K562 (cell line): ENCODE measurements at regions not wholly inside any gene's neighbourhood (a gene's known extent, or its start where the extent isn't known, plus 50 kb on each side); places are given as distances from the start of the nearest gene placed in this dataset.

ENCODE experiments used
- ARID1B ChIP-seq: fragments of 450-650 bp; IDR thresholded peaks from 2 replicates; pipeline ENCODE4 v1.6.1; 2016; ENCODE audit warnings: antibody characterized with exemption, mild to moderate bottlenecking, inconsistent platforms
- CBFA2T2 ChIP-seq: fragments of 450-650 bp; conservative IDR thresholded peaks from 2 replicates; pipeline ENCODE4 v1.6.1; 2017; ENCODE audit warnings: mild to moderate bottlenecking
- CREB1 ChIP-seq, 2 experiments: sonication (generic) in 1 of 2; formaldehyde crosslinking in 1 of 2; IDR thresholded peaks; 2 replicates each; pipeline versions ENCODE4 v1.6.1 to v1.8.0; 2012 to 2022; ENCODE audit warnings: inconsistent platforms in 1 of 2, mild to moderate bottlenecking in 1 of 2, missing genetic modification reagents in 1 of 2, moderate library complexity in 1 of 2
- CTCF ChIP-seq, 3 experiments: IDR thresholded peaks in 2 of 3; conservative IDR thresholded peaks in 1 of 3; 2 replicates each; pipeline ENCODE4 v1.5.1; 2011 to 2012; ENCODE audit warnings: low read length in 3 of 3, mild to moderate bottlenecking in 3 of 3, control low read depth in 2 of 3, improper control_type of control experiment in 1 of 3, inconsistent platforms in 1 of 3, low read depth in 1 of 3, mixed read lengths in 1 of 3, moderate library complexity in 1 of 3; ENCODE audit not compliant: insufficient read depth in 2 of 3
- FOXO4 ChIP-seq: fragments of 450-650 bp; formaldehyde crosslinking; IDR thresholded peaks from 2 replicates; pipeline ENCODE4 v1.4.0; 2020; ENCODE audit warnings: mild to moderate bottlenecking, moderate library complexity
- ILF3 ChIP-seq: fragments of 450-650 bp; IDR thresholded peaks from 2 replicates; pipeline ENCODE4 v1.6.1; 2018; ENCODE audit warnings: antibody characterized with exemption, mild to moderate bottlenecking, moderate library complexity, borderline replicate concordance
- IRF1 ChIP-seq: sonication (generic); formaldehyde crosslinking; IDR thresholded peaks from 2 replicates; pipeline ENCODE4 v1.8.0; 2022; ENCODE audit warnings: missing genetic modification reagents, mild to moderate bottlenecking, borderline replicate concordance
- KDM2B ChIP-seq: fragments of 250-450 bp; sonication (Bioruptor Pico); IDR thresholded peaks from 2 replicates; pipeline ENCODE4 v1.8.0; 2021; ENCODE audit warnings: mild to moderate bottlenecking, moderate library complexity
- MAX ChIP-seq: sonication (generic); formaldehyde crosslinking; IDR thresholded peaks from 2 replicates; pipeline ENCODE4 v1.9.0; 2022; ENCODE audit warnings: mild to moderate bottlenecking, missing genetic modification reagents
- NEUROD1 ChIP-seq: fragments of 150-350 bp; IDR thresholded peaks from 2 replicates; pipeline ENCODE4 v1.6.1; 2014; ENCODE audit warnings: borderline replicate concordance, low read length, low read depth; ENCODE audit not compliant: partially characterized antibody
- SREBF1 ChIP-seq: fragments of 150-350 bp; IDR thresholded peaks from 2 replicates; pipeline ENCODE4 v1.6.1; 2014; ENCODE audit warnings: antibody characterized with exemption, low read depth, low read length, borderline replicate concordance
- SRF ChIP-seq, 2 experiments: fragments of 250-450, 450-650 bp in 1 of 2; sonication (Bioruptor Pico) in 1 of 2; sonication (generic) in 1 of 2; formaldehyde crosslinking; IDR thresholded peaks; 2 replicates each; pipeline versions ENCODE4 v1.5.0 to v1.5.1; 2020 to 2022; ENCODE audit warnings: mild to moderate bottlenecking in 1 of 2, missing genetic modification reagents in 1 of 2
- TCF3 ChIP-seq: sonication (generic); formaldehyde crosslinking; IDR thresholded peaks from 2 replicates; pipeline ENCODE4 v1.4.0; 2020; ENCODE audit warnings: mild to moderate bottlenecking, missing genetic modification reagents
- TRIM25 ChIP-seq: fragments of 450-650 bp; IDR thresholded peaks from 2 replicates; pipeline ENCODE4 v1.7.0; 2016; ENCODE audit warnings: borderline replicate concordance
- UBTF ChIP-seq, 2 experiments: IDR thresholded peaks; 2 replicates each; pipeline ENCODE4 v1.6.1; 2012; ENCODE audit warnings: improper control_type of control experiment in 2 of 2, low read depth in 2 of 2, low read length in 2 of 2, borderline replicate concordance in 1 of 2
- ZKSCAN1 ChIP-seq: fragments of 150-350 bp; IDR thresholded peaks from 2 replicates; pipeline ENCODE4 v1.6.1; 2016; ENCODE audit warnings: low read depth, low read length
- ZNF583 ChIP-seq: fragments of 250-450 bp; sonication (Bioruptor Pico); IDR thresholded peaks from 2 replicates; pipeline ENCODE4 v1.4.0; 2020
- ZNF75A ChIP-seq: fragments of 450-650 bp; formaldehyde crosslinking; IDR thresholded peaks from 2 replicates; pipeline ENCODE4 v1.4.0; 2020; ENCODE audit warnings: mild to moderate bottlenecking

GRCh38 chr13:50599927-50600326 lies 243.6 kb downstream of the DLEU7 start (continued):
- TF ChIP-seq ZNF75A (CRISPR knock-in tag) (no peak), CBFA2T2 (peak; percentile 53), IRF1 (CRISPR knock-in tag) (no peak), TRIM25 (no peak), NEUROD1 (no peak), UBTF (IDR thresholded peaks at IDR 0.05; ENCODE audit: borderline replicate concordance in 1 of 2, low read depth in 2 of 2, low read length in 2 of 2) (no peak), SREBF1 (no peak), CTCF (IDR thresholded peaks at IDR 0.05 in 2 of 3, conservative IDR thresholded peaks at IDR 0.05 in 1 of 3; ENCODE audit: insufficient read depth in 2 of 3, low read depth in 1 of 3, low read length in 3 of 3) (no peak), FOXO4 (CRISPR knock-in tag) (no peak), ILF3 (no peak), ZNF583 (no peak), CREB1 (IDR thresholded peaks at IDR 0.05) (no peak), CREB1 (CRISPR knock-in tag; IDR thresholded peaks at IDR 0.05) (no peak), KDM2B (CRISPR knock-in tag) (no peak), ARID1B (peak; percentile 30; the same call in 1 of the 2 replicates), MAX (CRISPR knock-in tag) (no peak), SRF (CRISPR knock-in tag; IDR thresholded peaks at IDR 0.05) (no peak), ZKSCAN1 (no peak), TCF3 (CRISPR knock-in tag) (peak; percentile 37; the same call in 1 of the 2 replicates)
